MCF 10A (cell line): ENCODE measurements at regions not wholly inside any gene's neighbourhood (a gene's known extent, or its start where the extent isn't known, plus 50 kb on each side); places are given as distances from the start of the nearest gene placed in this dataset.

Source experiments
- BruUV-seq: library from RNA; stranded (reverse); fragments of 400-500 nt; replicated peaks from 2 replicates; lab custom pipeline; 2021; lab: Mats Ljungman, UMichigan
- CTCF ChIA-PET: fragments of 300-600 bp; sonication (Branson Sonifier 250); formaldehyde crosslinking; extraction: SDS; loops from one replicate; lab custom pipeline; 2021; ENCODE audit warnings: antibody characterized with exemption, inconsistent platforms; lab: Yijun Ruan, JAX
- POLR2A ChIA-PET: fragments of 300-600, 350-650 bp; sonication (Branson Sonifier 250); formaldehyde crosslinking; extraction: SDS; loops from one replicate; lab custom pipeline; 2020; ENCODE audit warnings: antibody characterized with exemption, inconsistent platforms; lab: Yijun Ruan, JAX
- DNase-seq: peaks from one replicate; pipeline ENCODE4 v3.0.0-alpha.2; 2018; ENCODE audit not compliant: unreplicated experiment
- H3K27ac Mint-ChIP-seq: one replicate; pipeline ENCODE4 v1.8.0; 2022; ENCODE audit warnings: mild to moderate bottlenecking, low read depth, mixed read lengths; ENCODE audit not compliant: unreplicated experiment
- H3K27me3 Mint-ChIP-seq: one replicate; pipeline ENCODE4 v1.8.0; 2022; ENCODE audit warnings: mixed read lengths; ENCODE audit not compliant: insufficient read depth, unreplicated experiment
- H3K36me3 Mint-ChIP-seq: one replicate; pipeline ENCODE4 v1.8.0; 2022; ENCODE audit warnings: mild to moderate bottlenecking, moderate library complexity, mixed read lengths; ENCODE audit not compliant: insufficient read depth, unreplicated experiment
- H3K4me1 Mint-ChIP-seq: one replicate; pipeline ENCODE4 v1.8.0; 2022; ENCODE audit warnings: mixed read lengths; ENCODE audit not compliant: insufficient read depth, unreplicated experiment
- H3K4me3 Mint-ChIP-seq: one replicate; pipeline ENCODE4 v1.8.0; 2022; ENCODE audit warnings: mild to moderate bottlenecking, moderate library complexity, mixed read lengths; ENCODE audit not compliant: unreplicated experiment
- H3K9me3 Mint-ChIP-seq: one replicate; pipeline ENCODE4 v1.8.0; 2022; ENCODE audit warnings: mixed read lengths; ENCODE audit not compliant: unreplicated experiment
- CTCF ChIP-seq: fragments of 200-600 bp; IDR thresholded peaks from one replicate; pipeline ENCODE4 v1.8.0; 2022; ENCODE audit warnings: antibody characterized with exemption, mild to moderate bottlenecking; ENCODE audit not compliant: unreplicated experiment
- intact Hi-C: fragments of 100-400 bp; cut with micrococcal nuclease; formaldehyde crosslinking; loops from 2 replicates; pipeline ENCODE4 v1.14.1; 2022

DNA sequence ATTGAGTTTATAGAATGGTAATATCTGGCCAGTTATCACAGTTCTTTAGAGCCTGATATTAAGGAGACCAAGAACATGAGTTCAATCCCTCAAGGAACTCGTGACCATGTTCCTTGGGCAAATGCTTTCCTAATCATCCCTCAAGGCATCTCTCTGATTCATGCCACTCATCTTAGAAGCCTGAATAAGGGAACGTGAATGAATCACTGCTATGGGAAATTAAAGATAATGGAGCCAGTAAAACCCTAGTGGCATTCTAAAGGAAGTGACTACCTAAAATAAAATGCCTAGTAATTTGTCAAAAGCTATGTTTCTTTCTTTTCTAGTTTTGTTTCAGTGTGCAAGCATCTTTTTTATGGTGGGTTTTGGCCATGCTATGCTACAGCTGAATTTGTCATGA, 1161.3 kb downstream of the C4orf33 start:
- H3K9me3 Mint-ChIP-seq, result no peaks in the 10 kb centered on the region
- CTCF ChIA-PET, result interaction anchor here (0.6 to 1.6 kb wide), 9 partner anchors 9 to 674 kb away, joined by 3 to 5 read pairs (median 4); no protein-coding TSS in a partner anchor
- H3K4me3 Mint-ChIP-seq, result no peak overlapping the region
- POLR2A ChIA-PET, result interaction anchor here (0.9 kb wide), 1 partner anchor 103 kb away, joined by 3 read pairs; no protein-coding TSS in a partner anchor
- no TSS peak for BruUV-seq
- DNase-seq, result peak; percentile 82
- TF ChIP-seq CTCF, result no peak
- H3K27ac Mint-ChIP-seq, result peak overlapping the region; percentile 35
- H3K36me3 Mint-ChIP-seq, result no peaks in the 10 kb centered on the region
- no peaks in the 10 kb centered on the region for H3K27me3 Mint-ChIP-seq
- H3K4me1 Mint-ChIP-seq, result no peaks in the 10 kb centered on the region
- intact Hi-C loops, result no loop called here

DNA sequence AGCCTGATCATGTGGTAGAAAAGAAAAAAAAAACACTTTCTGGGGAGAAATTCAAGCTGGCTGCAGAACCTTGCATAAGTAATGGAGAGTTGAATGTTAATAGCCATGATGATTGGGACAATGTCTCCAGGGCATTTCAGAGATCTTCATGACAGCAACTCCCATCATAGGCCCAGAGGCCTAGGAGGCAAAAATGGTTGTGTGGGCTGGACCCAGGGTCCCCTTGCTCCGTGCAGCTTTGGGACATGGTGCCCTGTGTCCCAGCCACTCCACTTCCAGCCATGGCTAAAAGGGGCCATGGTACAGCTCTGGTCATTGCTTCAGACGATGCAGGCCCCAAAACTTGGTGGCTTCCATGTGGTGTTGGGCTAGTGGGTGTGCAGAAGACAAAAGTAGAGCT, 1170.9 kb downstream of the C4orf33 start:
- POLR2A ChIA-PET, result interaction anchor here (0.6 kb wide), 1 partner anchor 897 kb away, joined by 3 read pairs; no protein-coding TSS in a partner anchor
- no peak for DNase-seq
- Mint-ChIP-seq H3K27ac (no peak overlapping the region), H3K36me3 (no peaks in the 10 kb centered on the region), H3K4me1 (no peaks in the 10 kb centered on the region), H3K4me3 (no peak overlapping the region), H3K9me3 (peaks cover 28% of the 10 kb centered on the region), H3K27me3 (no peaks in the 10 kb centered on the region)
- intact Hi-C loops, result no loop called here
- BruUV-seq, result no TSS peak
- CTCF ChIA-PET, result interaction anchor here (1.4 kb wide), 1 partner anchor 10 kb away, joined by 5 read pairs; no protein-coding TSS in a partner anchor
- no peak for TF ChIP-seq CTCF

DNA sequence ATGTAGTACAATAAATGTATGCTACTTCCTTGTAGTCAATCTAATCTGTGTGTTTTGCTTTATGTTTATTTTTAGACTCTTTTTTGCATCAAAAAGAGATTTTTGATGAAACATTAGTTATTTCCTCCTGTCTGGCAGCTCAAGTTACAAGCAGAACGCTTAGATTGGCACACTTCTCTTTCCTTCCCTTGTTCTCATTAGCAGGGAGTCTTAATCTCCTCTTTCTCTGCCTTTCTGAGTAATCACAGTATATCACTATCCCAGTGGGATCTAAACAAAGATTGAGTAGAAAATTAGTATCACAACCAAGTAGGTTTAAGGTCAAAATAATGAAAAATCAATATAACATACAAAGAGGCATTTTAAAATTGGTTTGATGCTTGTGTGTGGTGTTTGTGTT, 1192.6 kb downstream of the C4orf33 start:
- no peak overlapping the region for H3K4me3 Mint-ChIP-seq
- POLR2A ChIA-PET, result no interaction called here
- peaks cover 5% of the 10 kb centered on the region for H3K9me3 Mint-ChIP-seq
- H3K36me3 Mint-ChIP-seq, result no peaks in the 10 kb centered on the region
- no peak for TF ChIP-seq CTCF
- BruUV-seq, result no TSS peak
- no peak overlapping the region for H3K27ac Mint-ChIP-seq
- no peaks in the 10 kb centered on the region for H3K4me1 Mint-ChIP-seq
- H3K27me3 Mint-ChIP-seq, result no peaks in the 10 kb centered on the region
- intact Hi-C loops, result no loop called here
- CTCF ChIA-PET, result no interaction called here
- no peak for DNase-seq

DNA sequence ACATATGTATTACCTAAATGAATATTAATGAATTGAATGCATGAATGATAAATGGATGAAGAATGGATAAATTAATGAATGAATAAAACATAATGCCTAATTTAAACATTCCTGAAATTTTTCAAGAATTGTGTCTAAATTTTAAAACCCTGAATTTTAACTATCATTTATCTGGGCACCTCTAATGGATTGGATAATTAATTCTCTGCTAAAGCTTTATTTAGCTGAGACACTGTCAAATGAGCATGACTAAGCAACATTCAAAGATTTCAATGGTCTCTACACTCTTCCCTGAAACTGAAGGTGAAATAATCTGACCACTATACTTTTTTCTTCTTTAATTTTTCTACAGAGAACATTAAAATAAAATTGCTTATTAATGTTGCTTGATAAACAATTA, 1197.7 kb downstream of the C4orf33 start:
- no peaks in the 10 kb centered on the region for H3K4me1 Mint-ChIP-seq
- H3K27me3 Mint-ChIP-seq, result no peaks in the 10 kb centered on the region
- TF ChIP-seq CTCF, result no peak
- ChIA-PET CTCF (interaction anchor here (1.4 kb wide), 1 partner anchor 11 kb away, joined by 3 read pairs; no protein-coding TSS in a partner anchor), POLR2A (interaction anchor here (0.6 kb wide), 1 partner anchor 1004 kb away, joined by 3 read pairs; no protein-coding TSS in a partner anchor)
- no TSS peak for BruUV-seq
- H3K36me3 Mint-ChIP-seq, result no peaks in the 10 kb centered on the region
- intact Hi-C loops, result no loop called here
- no peak for DNase-seq
- no peak overlapping the region for H3K27ac Mint-ChIP-seq
- H3K4me3 Mint-ChIP-seq, result no peak overlapping the region
- H3K9me3 Mint-ChIP-seq, result no peaks in the 10 kb centered on the region
